Erythroblast (primary cell): ENCODE measurements at regions not wholly inside any gene's neighbourhood (a gene's known extent, or its start where the extent isn't known, plus 50 kb on each side); places are given as distances from the start of the nearest gene placed in this dataset.
A peak's percentile ranks its signal among the peaks of the same experiment; 100 is the strongest.

Source experiments
- DNase-seq, 2 experiments: peaks; one replicate each; lab custom pipeline; 2025; lab: John Stamatoyannopoulos, UW
- GATA1 ChIP-seq: IDR thresholded peaks from 2 replicates; pipeline ENCODE4 v1.6.1; 2011; ENCODE audit warnings: low read depth, mild to moderate bottlenecking, control low read depth, low read length, moderate library complexity
- POLR2A ChIP-seq: IDR thresholded peaks from 2 replicates; pipeline ENCODE4 v1.6.1; 2011; ENCODE audit warnings: mild to moderate bottlenecking, low read length

DNA sequence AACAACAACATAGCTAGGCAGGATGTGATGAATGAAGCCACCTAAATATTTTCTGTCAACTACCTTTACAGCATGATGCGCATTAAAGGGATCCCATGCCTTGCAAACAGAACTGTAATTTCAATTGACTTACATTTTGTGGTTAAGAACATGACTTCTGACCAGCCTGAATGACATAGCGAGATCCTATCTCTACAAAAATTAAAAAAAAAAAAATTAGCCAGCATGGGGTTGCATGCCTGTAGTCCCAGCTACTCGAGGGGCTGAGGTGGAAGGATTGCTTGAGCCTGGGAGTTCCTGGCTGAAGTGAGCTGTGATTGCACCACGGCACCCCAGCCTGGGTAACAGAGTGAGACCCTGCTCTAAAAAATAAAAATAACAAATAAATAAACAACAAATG is 680.6 kb downstream of the IQCM start:
- TF ChIP-seq POLR2A (no peak), GATA1 (no peak)
- peak; percentile 30 to 46 for DNase-seq

DNA sequence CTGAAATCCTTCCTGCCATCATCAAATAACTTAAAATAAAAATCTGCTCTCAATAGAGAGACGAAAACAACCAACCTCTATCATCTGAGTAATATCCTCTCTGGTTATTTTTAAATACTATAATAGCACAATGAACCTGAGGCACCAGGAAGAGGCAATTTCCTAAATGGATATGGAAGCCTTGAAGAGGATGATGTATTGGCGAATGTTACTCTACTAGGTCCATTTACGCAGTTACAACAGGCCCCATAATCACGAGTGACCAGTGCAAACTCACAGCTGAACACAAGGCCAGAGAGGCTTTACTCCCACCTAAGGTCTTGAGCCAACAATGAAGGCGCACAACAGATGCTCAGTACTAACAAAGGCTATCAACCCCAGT is 678.8 kb upstream of the NR3C2 start:
- TF ChIP-seq POLR2A (no peak), GATA1 (no peak)
- DNase-seq, result no peak

DNA sequence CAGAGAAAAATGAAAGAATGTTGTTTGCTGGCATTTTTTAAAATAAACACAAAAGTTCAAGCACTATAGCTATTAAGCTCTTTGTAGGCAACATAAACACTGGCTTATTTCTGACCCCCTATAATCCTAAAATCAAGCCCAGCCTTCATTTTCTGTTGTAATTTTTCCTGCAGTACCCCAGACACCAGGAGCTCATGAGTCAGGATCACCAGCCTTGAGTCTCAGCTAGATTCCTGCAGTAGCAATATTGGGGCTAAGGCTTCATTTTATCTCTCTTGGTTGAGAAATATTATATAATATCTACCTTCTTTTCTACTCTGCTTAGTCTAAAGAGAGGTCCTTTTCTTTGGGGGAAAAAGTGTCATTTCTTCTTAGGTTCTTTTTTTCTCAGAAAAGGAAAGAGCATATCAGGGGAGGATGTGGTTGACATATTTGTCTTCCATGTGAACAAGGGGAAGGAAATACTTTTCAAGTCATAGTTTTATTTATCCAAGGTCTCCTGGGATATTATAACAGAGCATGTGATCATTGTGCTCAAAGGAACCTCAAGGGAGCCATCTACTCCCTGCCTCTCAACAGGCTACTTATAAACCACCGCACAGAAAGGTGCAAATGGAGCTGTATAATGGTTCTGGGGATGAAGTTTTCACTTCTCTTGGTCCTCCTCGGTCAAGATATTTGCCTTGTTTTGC is 678.3 kb upstream of the NR3C2 start:
- TF ChIP-seq POLR2A (no peak), GATA1 (no peak)
- no peak for DNase-seq

DNA sequence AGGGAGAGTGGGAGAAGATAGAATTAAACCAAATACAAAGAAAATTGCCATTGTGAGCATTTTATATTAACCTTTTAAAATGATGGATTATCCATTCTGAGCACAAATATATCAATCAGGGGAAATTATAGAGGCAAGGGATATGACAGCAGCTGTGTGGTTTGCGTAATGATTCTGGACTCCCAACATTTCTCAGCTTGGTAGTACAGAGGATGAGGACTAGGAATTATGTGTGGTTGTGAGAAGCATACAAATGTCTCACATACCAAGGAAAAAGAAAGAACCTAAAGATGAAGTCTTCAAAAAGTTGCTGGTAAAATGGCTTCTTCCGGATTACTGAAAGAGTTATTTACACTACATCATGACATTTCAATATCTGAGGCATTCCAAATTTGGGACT is 674.6 kb upstream of the NR3C2 start:
- TF ChIP-seq POLR2A (no peak), GATA1 (no peak)
- no peak for DNase-seq

DNA sequence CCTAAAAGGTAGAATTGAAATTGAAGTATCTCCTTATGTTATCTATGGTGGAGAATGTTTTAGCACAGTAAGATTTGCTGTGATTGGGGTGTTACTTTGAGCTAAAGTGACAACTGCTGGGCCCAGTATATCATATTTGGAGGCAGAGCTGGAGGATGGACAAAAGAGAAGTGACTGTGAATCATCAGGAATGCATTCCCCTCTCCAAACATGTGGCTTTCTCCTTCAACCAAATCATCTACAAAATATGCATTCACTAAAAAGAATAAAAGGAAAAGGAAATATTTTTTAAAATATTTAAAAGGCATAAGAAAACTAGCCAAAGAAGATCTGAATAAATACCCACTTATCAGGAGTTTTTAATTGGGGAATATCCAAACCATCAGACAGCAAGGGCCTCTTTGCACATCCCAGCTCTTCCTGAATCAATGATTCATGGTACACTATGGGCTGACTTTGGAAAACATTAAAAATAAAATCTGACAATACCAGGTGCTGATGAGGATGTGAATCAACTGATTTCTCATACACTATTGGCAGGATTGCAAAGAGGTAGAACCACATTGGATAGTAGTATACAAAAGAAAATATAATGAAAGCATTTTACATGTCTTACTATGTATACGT is 671.7 kb upstream of the NR3C2 start:
- DNase-seq, result no peak
- no peak for TF ChIP-seq POLR2A

DNA sequence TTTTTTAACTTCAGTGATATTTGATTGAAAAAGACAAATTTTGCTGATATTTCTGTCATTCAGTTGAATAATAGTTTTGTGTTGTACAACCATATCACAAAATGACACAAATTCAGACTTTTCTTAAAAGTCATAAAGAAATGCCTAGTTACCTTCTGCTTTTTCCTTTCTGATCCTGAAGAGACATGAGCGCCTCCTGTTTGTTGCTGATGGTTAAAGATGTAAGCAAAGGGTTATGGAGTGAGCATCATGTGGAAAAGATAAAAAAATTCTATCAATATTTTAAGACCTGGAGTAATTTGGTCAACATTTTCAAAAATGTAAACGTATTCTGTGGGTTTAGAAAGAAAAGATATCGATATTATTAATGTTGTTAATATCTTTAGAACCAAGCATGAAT is 669.9 kb upstream of the NR3C2 start:
- DNase-seq, result peak in 1 of 2 experiments; percentile 2
- TF ChIP-seq POLR2A, result no peak
- TF ChIP-seq GATA1, result no peak

DNA sequence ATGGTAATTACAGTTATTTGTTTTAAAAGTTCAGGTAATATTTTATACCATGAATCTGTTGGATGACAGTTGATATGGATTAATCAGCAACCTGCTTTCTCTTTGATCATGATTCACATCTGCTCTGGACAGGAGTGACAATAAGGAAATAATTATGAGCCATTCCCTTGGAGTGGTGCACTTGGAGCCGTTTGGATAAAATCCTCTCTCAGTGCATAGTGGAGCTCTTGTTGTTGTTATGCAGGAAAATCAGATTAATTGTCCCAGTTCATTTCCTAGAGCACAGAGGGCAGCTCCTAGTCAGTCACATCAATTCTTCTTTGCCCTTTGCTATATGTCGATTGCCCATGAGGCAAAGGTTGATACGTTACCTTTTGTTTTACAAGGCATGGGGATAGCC is 668.3 kb upstream of the NR3C2 start:
- no peak for TF ChIP-seq GATA1
- no peak for TF ChIP-seq POLR2A
- no peak for DNase-seq

DNA sequence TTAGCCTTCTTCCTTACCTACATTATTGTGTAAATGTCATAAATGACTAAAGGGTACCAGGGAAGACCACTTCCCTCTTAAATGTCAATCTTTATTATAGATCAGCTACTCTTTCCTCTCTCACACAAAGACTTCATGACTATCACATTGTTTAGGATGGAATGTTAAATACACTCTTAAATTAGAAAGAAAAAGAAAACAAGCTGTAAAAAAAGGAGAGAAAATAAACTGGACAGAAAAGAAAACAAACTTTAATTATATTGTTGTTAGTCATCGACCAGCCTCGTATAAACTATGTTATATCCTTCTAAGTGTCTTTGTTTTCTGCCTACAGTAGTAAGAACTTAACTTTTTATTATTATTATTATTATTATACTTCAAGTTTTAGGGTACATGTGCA is 666.4 kb upstream of the NR3C2 start:
- TF ChIP-seq POLR2A (no peak), GATA1 (no peak)
- no peak for DNase-seq

DNA sequence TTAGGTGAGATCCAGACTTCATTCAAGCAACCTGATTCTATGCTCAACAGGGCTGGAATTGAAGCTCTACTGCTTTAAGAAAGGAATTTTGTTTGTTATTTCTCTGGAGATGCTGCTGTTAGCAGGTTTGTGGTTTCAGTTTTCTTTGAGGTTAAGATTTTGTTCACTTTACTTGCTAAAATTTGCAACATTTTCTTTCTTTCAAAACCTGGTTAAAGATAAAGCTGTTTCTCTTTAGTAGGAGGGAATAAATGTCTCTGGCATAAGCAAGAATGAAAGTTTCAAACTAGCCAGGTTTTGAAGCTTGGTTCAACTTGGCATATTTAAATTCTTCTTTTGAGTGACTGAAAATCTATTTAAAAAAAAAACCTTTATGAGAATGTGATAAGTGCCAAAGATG is 660.6 kb upstream of the NR3C2 start:
- TF ChIP-seq POLR2A (no peak), GATA1 (no peak)
- no peak for DNase-seq

DNA sequence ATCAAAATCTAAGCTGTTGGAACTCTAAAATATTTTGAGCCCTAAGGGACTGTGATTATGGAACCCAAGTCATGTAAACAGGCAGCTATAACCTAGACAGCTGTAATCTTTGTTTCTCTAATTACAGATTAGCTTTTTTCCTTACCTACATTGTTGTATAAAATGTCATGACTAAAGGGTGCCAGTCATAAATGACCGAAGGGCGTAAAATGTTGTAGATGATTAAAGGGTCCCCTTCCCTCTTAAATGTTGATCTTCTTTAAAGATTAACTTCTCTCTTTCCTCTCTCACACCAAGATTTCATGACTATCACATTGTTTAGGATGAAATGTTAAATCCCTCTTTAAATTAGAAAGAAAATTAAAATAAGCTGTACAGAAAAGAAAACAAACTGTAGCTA is 659.4 kb upstream of the NR3C2 start:
- no peak for TF ChIP-seq GATA1
- TF ChIP-seq POLR2A, result no peak
- no peak for DNase-seq

DNA sequence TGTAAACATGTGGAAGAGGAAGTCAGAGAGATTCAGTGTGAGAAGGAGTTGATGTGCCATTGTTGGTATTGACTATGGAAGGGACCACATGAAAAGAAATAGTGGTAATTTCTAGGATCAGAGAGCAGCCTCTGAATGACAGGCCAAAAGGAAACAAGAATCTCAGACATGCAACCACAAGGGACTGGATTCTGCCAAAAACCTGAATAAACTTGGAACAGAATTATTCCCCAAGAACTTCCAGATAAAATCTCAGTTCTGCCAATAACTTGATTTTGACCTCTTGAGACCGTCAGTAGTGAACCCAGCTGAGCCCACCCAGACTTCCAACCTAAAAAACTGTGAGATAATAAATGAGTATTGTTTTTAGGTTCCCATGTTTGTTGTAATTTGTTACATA is 653.6 kb upstream of the NR3C2 start:
- TF ChIP-seq GATA1, result no peak
- no peak for TF ChIP-seq POLR2A

DNA sequence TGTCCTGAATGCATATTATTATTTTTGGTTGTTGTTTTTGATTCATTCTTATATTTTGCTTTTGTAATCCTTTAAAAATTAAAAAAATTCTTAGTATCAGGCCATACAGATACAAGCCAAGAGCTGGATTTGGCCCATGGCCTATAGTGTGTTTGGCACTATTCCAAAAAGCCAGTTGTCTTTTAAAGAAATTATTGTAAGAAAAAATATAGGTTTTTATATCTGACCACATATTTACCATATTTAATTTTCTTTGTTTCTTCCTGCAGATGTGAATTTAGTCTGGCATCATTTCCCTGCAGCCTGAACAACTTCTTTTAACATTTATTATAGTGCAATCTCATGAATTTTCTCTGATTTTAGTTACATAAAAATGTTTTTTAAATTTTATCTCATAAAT is 652.8 kb upstream of the NR3C2 start:
- TF ChIP-seq POLR2A (no peak), GATA1 (no peak)
- no peak for DNase-seq

More for the DNA sequence above, 653.6 kb upstream of the NR3C2 start:
- DNase-seq, result no peak

DNA sequence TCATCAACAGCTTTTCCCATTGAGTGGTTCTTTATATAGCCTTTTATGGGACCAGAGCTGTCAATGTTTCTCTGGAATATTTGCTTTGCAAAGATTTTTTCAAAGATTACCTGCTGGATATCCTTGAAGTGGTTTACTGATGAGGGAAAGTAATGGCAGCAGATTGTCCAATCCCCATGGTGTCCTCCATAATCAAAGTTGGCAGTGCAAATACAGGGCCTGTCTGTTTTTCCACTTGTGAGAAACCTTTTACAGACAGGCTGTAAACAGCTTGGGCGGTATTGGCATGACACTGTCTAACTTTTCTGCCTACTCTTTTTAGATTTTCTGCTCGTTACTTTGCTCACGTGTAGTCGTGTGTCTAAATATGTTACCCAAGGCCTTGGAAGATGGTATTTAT is 641.9 kb upstream of the NR3C2 start:
- TF ChIP-seq POLR2A, result no peak
- DNase-seq, result no peak

DNA sequence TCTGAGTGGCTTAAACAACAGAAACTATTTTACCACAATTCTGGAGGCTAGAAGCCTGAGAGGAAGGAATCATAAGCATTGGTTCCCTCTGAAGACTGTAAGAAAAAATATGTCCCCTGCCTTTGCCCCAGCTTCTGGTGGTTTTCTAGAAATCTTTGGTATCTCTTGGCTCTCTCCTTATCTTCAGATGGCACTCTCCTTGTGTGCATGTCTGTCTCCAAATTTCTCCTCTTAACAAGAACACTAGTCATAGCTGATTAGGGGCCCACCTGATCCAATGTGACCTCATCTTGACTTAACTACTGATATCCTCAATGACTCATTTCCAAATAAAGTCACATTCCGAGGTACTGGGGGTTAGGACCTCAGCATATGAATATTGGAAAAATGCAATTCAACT is 635.0 kb upstream of the NR3C2 start:
- TF ChIP-seq POLR2A (no peak), GATA1 (no peak)
- peak; percentile 75 to 91 for DNase-seq

DNA sequence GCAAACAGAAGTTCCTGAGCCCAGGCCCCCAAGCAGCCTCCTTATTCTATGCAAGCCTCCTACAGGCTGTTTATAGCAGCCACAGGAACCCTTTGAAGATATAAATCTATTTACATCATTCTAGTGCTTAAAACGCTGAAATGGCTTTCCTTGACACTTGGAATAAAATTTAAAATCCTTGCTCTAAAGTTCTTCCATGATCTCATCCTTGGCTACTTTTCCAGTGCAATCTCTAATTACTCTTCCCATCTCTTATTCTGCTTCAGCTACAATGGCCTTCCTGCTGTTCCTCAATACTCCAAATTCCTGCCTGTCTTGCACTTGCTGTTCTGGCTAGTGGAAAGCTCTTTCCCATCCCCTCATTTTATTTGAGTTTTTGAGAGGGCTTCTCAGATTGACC is 634.2 kb upstream of the NR3C2 start:
- DNase-seq, result peak in 1 of 2 experiments; percentile 14
- TF ChIP-seq POLR2A (no peak), GATA1 (no peak)

DNA sequence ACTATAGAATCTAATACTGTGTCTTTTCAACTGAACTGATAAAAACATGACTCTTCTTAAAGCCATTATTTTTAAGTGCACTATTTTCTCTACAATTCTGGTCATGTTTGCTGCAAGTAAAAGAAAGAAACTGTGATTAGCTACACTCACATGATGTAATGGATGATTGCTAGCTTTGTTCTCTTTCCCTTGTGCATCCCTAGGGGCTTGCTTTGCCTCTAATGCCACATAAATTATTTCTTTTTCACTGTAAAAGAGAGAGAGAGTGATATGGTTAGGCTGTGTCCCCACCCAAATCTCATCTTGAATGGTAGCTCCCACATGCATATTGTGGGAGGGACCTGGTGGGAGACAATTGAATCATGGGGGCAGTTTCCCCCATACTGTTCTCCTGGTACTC is 630.2 kb upstream of the NR3C2 start:
- DNase-seq, result no peak
- no peak for TF ChIP-seq POLR2A
- TF ChIP-seq GATA1, result no peak

DNA sequence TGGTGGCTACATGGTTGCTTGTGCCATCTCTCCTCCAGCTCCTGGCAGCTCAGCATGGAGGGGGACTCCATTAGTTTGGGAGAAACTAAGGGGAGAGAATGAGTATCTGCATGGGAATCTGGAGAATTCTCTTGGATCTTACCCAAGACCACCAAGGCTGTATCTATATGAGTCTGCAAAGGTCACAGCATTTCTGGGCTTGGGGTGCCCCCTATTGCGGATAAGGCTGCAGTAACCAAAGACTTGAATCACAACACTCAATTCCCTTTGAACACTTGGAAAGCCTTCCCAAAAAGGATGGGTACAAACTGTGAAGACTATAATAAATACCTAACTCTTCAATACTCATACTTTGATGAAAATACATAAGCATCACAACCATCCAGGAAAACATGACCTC is 623.5 kb upstream of the NR3C2 start:
- no peak for DNase-seq
- TF ChIP-seq POLR2A (no peak), GATA1 (no peak)
